Neural cell (in vitro differentiated cells): ENCODE measurements at regions not wholly inside any gene's neighbourhood (a gene's known extent, or its start where the extent isn't known, plus 50 kb on each side); places are given as distances from the start of the nearest gene placed in this dataset.

ENCODE experiments used
- H2AFZ ChIP-seq: fragments of 200-600, 300-800 bp; sonication (generic), shearing (Covaris generic); 2 replicates; pipeline ENCODE4 v1.6.0; 2014; ENCODE audit warnings: low read depth, mild to moderate bottlenecking, antibody characterized with exemption, low read length, moderate library complexity
- H3F3A ChIP-seq: fragments of 200-600 bp; shearing (Covaris generic); 2 replicates; pipeline ENCODE4 v1.6.1; 2016; ENCODE audit warnings: mild to moderate bottlenecking, moderate library complexity, mixed read lengths, antibody characterized with exemption, low read length; ENCODE audit not compliant: insufficient read depth, poor library complexity, severe bottlenecking
- H3K27ac ChIP-seq: fragments of 200-600, 300-800 bp; sonication (generic), shearing (Covaris generic); 2 replicates; pipeline ENCODE4 v1.5.1; 2014; ENCODE audit warnings: mild to moderate bottlenecking, low read length, moderate library complexity
- H3K27me3 ChIP-seq: fragments of 300-800, 200-600 bp; sonication (generic), shearing (Covaris generic); 2 replicates; pipeline ENCODE4 v1.6.0; 2014; ENCODE audit warnings: mild to moderate bottlenecking, low read depth, low read length, moderate library complexity; ENCODE audit not compliant: insufficient read depth
- H3K36me3 ChIP-seq: fragments of 300-800, 200-600 bp; sonication (generic), shearing (Covaris generic); 2 replicates; pipeline ENCODE4 v1.5.1; 2014; ENCODE audit warnings: mild to moderate bottlenecking, antibody characterized with exemption, low read length, moderate library complexity; ENCODE audit not compliant: insufficient read depth
- H3K4me2 ChIP-seq: fragments of 300-800, 200-600 bp; sonication (generic), shearing (Covaris generic); 2 replicates; pipeline ENCODE4 v1.6.0; 2014; ENCODE audit warnings: mild to moderate bottlenecking, low read length
- H3K4me3 ChIP-seq: fragments of 300-800, 200-600 bp; sonication (generic), shearing (Covaris generic); 2 replicates; pipeline ENCODE4 v1.5.1; 2014; ENCODE audit warnings: mild to moderate bottlenecking, low read length, moderate library complexity
- H3K79me2 ChIP-seq: fragments of 200-600 bp; shearing (Covaris generic); replicated peaks from 2 replicates; pipeline ENCODE4 v1.6.0; 2014; ENCODE audit warnings: mild to moderate bottlenecking, low read length, moderate library complexity; ENCODE audit not compliant: insufficient read depth
- H3K9ac ChIP-seq: fragments of 300-800, 200-600 bp; sonication (generic), shearing (Covaris generic); 2 replicates; pipeline ENCODE4 v1.6.1; 2016; ENCODE audit warnings: mild to moderate bottlenecking, low read length, mixed read lengths
- H3K9me2 ChIP-seq: fragments of 200-600 bp; shearing (Covaris generic); 2 replicates; pipeline ENCODE4 v1.6.1; 2016; ENCODE audit warnings: mild to moderate bottlenecking, low read length, mixed read lengths; ENCODE audit not compliant: insufficient read depth
- H3K9me3 ChIP-seq: fragments of 200-600, 300-800 bp; sonication (generic), shearing (Covaris generic); 2 replicates; pipeline ENCODE4 v1.6.1; 2016; ENCODE audit warnings: mild to moderate bottlenecking, mixed run types, low read length, moderate library complexity, mixed read lengths
- H4K20me1 ChIP-seq: fragments of 200-600 bp; shearing (Covaris generic); 2 replicates; pipeline ENCODE4 v1.6.1; 2016; ENCODE audit warnings: mild to moderate bottlenecking, mixed run types; ENCODE audit not compliant: insufficient read depth
- EP300 ChIP-seq: fragments of 450-650 bp; conservative IDR thresholded peaks from 2 replicates; pipeline ENCODE4 v1.6.1; 2014; ENCODE audit warnings: antibody characterized with exemption, mild to moderate bottlenecking, moderate library complexity; ENCODE audit not compliant: poor library complexity, severe bottlenecking
- EZH2 ChIP-seq: fragments of 200-600, 300-800 bp; shearing (Covaris generic), sonication (generic); IDR thresholded peaks from 2 replicates; pipeline ENCODE4 v1.6.1; 2014; ENCODE audit warnings: antibody characterized with exemption, low read length, borderline replicate concordance, mild to moderate bottlenecking; ENCODE audit not compliant: insufficient read depth, poor library complexity, severe bottlenecking
- MXI1 ChIP-seq: fragments of 450-650 bp; conservative IDR thresholded peaks from 2 replicates; pipeline ENCODE4 v1.6.1; 2014; ENCODE audit warnings: antibody characterized with exemption, mild to moderate bottlenecking; ENCODE audit not compliant: poor library complexity, severe bottlenecking
- POLR2AphosphoS5 ChIP-seq: IDR thresholded peaks from 2 replicates; pipeline ENCODE4 v1.6.1; 2012
- SMC3 ChIP-seq: fragments of 450-650 bp; conservative IDR thresholded peaks from 2 replicates; pipeline ENCODE4 v1.6.1; 2014; ENCODE audit warnings: antibody characterized with exemption, mild to moderate bottlenecking, moderate library complexity; ENCODE audit not compliant: poor library complexity
- TF ChIP-seq, protein P1 (sequence below): IDR thresholded peaks from 2 replicates; pipeline ENCODE4 v1.6.1; 2012; ENCODE audit warnings: borderline replicate concordance
- TF ChIP-seq, protein P2 (sequence below): fragments of 450-650 bp; IDR thresholded peaks from 2 replicates; pipeline ENCODE4 v1.5.1; 2014; ENCODE audit warnings: antibody characterized with exemption, mild to moderate bottlenecking, moderate library complexity; ENCODE audit not compliant: poor library complexity, severe bottlenecking

DNA sequence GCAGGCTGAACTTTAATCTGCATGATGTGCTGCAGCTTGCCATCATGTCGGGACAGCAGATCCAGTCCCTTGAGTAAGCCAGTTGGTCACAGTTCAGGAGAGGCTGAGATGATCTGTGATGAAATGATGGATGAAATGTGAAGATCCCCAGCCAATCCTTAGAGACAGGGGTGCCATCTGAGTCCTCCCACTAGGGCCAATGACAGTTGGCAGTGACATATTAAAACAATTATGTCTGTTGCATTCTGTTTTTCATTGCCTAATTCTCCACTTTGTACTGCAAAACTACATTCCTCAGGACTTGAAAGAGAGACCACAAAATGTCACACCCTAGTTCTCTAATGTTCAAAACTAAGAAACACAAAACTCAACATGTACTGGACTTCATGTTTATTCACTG lies 66.3 kb upstream of the CAV2 start:
- Histone ChIP-seq H3K36me3 (no peaks in the 10 kb centered on the region), H4K20me1 (no peaks in the 10 kb centered on the region), H3F3A (no peaks in the 10 kb centered on the region), H2AFZ (no peak overlapping the region), H3K4me3 (no peak overlapping the region), H3K27me3 (no peaks in the 10 kb centered on the region), H3K9ac (no peak overlapping the region), H3K27ac (no peak overlapping the region), H3K4me2 (no peak overlapping the region), H3K9me3 (no peaks in the 10 kb centered on the region), H3K9me2 (no peaks in the 10 kb centered on the region), H3K79me2 (no peaks in the 10 kb centered on the region)
- no peak for TF ChIP-seq MXI1
- TF ChIP-seq, protein P1, sequence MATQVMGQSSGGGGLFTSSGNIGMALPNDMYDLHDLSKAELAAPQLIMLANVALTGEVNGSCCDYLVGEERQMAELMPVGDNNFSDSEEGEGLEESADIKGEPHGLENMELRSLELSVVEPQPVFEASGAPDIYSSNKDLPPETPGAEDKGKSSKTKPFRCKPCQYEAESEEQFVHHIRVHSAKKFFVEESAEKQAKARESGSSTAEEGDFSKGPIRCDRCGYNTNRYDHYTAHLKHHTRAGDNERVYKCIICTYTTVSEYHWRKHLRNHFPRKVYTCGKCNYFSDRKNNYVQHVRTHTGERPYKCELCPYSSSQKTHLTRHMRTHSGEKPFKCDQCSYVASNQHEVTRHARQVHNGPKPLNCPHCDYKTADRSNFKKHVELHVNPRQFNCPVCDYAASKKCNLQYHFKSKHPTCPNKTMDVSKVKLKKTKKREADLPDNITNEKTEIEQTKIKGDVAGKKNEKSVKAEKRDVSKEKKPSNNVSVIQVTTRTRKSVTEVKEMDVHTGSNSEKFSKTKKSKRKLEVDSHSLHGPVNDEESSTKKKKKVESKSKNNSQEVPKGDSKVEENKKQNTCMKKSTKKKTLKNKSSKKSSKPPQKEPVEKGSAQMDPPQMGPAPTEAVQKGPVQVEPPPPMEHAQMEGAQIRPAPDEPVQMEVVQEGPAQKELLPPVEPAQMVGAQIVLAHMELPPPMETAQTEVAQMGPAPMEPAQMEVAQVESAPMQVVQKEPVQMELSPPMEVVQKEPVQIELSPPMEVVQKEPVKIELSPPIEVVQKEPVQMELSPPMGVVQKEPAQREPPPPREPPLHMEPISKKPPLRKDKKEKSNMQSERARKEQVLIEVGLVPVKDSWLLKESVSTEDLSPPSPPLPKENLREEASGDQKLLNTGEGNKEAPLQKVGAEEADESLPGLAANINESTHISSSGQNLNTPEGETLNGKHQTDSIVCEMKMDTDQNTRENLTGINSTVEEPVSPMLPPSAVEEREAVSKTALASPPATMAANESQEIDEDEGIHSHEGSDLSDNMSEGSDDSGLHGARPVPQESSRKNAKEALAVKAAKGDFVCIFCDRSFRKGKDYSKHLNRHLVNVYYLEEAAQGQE: no peak

DNA sequence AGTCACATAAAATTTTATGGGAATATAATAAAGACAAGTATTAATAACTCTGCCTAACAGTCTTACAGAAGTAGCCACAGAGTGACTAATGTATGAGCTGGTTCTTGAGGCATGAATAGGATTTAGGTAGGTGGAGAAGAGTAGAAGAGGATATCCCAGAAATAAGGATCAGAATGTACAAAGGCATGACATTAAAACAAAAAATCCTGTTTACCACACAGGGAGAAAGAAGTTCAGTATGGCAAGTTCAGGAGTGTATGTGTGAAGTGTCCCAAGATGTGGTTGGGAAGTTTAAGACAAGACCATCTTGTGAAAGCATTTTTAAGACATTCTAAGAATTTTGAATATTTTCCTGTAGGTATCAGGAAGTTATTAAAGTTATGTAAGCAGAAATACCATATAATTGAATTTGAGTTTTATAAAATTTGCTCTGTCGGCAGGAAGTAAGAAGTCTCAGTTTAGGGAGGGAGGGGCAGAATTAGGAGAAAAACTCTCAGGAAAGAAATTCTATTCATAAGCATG lies 64.7 kb upstream of the CAV2 start:
- TF ChIP-seq, protein P2, sequence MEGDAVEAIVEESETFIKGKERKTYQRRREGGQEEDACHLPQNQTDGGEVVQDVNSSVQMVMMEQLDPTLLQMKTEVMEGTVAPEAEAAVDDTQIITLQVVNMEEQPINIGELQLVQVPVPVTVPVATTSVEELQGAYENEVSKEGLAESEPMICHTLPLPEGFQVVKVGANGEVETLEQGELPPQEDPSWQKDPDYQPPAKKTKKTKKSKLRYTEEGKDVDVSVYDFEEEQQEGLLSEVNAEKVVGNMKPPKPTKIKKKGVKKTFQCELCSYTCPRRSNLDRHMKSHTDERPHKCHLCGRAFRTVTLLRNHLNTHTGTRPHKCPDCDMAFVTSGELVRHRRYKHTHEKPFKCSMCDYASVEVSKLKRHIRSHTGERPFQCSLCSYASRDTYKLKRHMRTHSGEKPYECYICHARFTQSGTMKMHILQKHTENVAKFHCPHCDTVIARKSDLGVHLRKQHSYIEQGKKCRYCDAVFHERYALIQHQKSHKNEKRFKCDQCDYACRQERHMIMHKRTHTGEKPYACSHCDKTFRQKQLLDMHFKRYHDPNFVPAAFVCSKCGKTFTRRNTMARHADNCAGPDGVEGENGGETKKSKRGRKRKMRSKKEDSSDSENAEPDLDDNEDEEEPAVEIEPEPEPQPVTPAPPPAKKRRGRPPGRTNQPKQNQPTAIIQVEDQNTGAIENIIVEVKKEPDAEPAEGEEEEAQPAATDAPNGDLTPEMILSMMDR: no peak
- TF ChIP-seq, protein P1: no peak
- TF ChIP-seq POLR2AphosphoS5: no peak
- Histone ChIP-seq H2AFZ (no peak overlapping the region), H3K27me3 (no peaks in the 10 kb centered on the region), H3F3A (no peaks in the 10 kb centered on the region), H3K4me3 (no peak overlapping the region), H3K36me3 (no peaks in the 10 kb centered on the region), H3K9me3 (no peaks in the 10 kb centered on the region), H4K20me1 (no peaks in the 10 kb centered on the region), H3K9me2 (no peaks in the 10 kb centered on the region), H3K9ac (no peak overlapping the region), H3K4me2 (no peak overlapping the region), H3K27ac (no peak overlapping the region), H3K79me2 (no peaks in the 10 kb centered on the region)

DNA sequence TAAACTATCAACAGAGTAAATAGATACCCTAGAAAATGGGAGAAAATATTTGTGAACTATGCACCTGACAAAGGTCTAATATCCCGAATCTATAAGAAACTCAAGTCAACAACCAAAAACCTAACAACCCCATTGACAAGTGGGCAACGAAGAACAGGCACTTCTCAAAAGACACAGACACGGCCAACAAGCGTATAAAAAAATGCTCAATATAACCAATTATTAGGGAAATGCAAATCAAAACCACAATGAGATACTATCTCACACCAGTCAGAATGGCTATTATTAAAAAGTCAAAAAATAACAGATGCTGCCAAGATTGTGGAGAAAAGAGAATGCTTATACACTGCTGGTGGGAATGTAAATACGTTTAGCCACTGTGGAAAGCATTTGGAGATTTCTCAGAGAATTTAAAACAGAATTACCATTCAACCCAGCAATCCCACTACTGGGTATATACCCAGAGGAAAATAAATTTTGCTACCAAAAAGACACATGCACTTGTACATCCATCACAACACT lies 63.2 kb upstream of the CAV2 start:
- no peak overlapping the region for H3K9ac ChIP-seq
- no peak overlapping the region for H3K4me3 ChIP-seq
- H3K27me3 ChIP-seq: no peaks in the 10 kb centered on the region
- no peak overlapping the region for H3K4me2 ChIP-seq
- no peaks in the 10 kb centered on the region for H4K20me1 ChIP-seq
- no peak overlapping the region for H2AFZ ChIP-seq
- no peaks in the 10 kb centered on the region for H3K79me2 ChIP-seq
- no peaks in the 10 kb centered on the region for H3F3A ChIP-seq
- no peaks in the 10 kb centered on the region for H3K9me3 ChIP-seq
- no peaks in the 10 kb centered on the region for H3K9me2 ChIP-seq
- H3K36me3 ChIP-seq: no peaks in the 10 kb centered on the region
- H3K27ac ChIP-seq: no peak overlapping the region
- TF ChIP-seq EZH2 (no peak), SMC3 (no peak), EP300 (no peak), MXI1 (no peak)
- TF ChIP-seq, protein P1: no peak
